Lower leg skin (tissue), 3 donors: ENCODE measurements at regions not wholly inside any gene's neighbourhood (a gene's known extent, or its start where the extent isn't known, plus 50 kb on each side); places are given as distances from the start of the nearest gene placed in this dataset.

Experiments
- CTCF ChIP-seq, 3 donors: fragments of 450-650 bp; IDR thresholded peaks; one replicate each; pipeline ENCODE4 v1.5.1; 2016; ENCODE audit warnings: antibody characterized with exemption in 3 of 3, mild to moderate bottlenecking in 3 of 3, moderate library complexity in 2 of 3
- POLR2A ChIP-seq, 2 donors: fragments of 450-650 bp; IDR thresholded peaks; one replicate each; pipeline ENCODE4 v1.6.1; 2016 to 2017; ENCODE audit warnings: antibody characterized with exemption in 2 of 2, mild to moderate bottlenecking in 1 of 2, moderate library complexity in 1 of 2

- TF ChIP-seq CTCF (IDR thresholded peaks at IDR 0.05), result no peak
- no peak for TF ChIP-seq POLR2A (IDR thresholded peaks at IDR 0.05)
These were observed 161.2 kb upstream of the AGTR2 start for GRCh38 chrX:116009346-116009745.
